ENCODE measurements at regions not wholly inside any gene's neighbourhood (a gene's known extent, or its start where the extent isn't known, plus 50 kb on each side); places are given as distances from the start of the nearest gene placed in this dataset.
"Not testable (repeated sequence)": the region's sequence is repeated elsewhere in the genome, so short reads cannot be mapped to it uniquely, and the experiment has no call there.

DNA sequence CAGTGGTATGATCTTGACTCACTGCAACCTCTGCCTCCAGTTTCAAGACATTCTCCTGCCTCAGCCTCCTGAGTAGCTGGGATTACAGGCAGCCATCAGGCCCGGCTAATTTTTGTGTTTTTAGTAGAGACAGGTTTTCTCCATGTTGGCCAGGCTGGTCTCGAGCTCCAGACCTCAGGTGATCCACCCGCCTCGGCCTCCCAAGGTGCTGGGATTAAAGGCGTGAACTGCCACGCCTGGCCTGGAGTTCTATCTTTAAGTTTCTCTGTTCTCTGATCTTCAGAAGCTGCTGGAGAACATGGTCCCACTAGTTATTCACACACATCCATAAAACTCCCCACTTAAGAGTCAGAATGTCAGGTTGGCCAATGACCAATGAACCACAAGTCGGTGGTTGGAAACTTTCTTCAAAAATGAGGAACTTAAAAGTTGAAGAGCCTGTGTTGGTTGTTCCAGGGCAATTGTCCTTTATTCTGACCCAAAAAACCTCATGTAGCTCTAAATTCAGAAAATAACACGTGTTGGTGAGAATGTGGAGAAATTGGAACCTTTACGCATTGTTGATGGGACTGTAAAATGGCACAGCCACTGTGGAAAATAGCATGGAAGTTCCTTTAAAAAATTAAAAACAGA is 55.9 kb upstream of the PIK3CB start:
- no peaks in the 10 kb centered on the region for H3K9me3 Mint-ChIP-seq
- no peaks in the 10 kb centered on the region for H3K36me3 Mint-ChIP-seq (ENCODE audit: insufficient read depth)
- no peak for ATAC-seq
- peaks cover 3% of the 10 kb centered on the region for H3K27me3 Mint-ChIP-seq (ENCODE audit: low read depth)
- H3K4me1 Mint-ChIP-seq (ENCODE audit: low read depth), result no peaks in the 10 kb centered on the region
- no peak overlapping the region for H3K4me3 Mint-ChIP-seq
- no peak for DNase-seq

DNA sequence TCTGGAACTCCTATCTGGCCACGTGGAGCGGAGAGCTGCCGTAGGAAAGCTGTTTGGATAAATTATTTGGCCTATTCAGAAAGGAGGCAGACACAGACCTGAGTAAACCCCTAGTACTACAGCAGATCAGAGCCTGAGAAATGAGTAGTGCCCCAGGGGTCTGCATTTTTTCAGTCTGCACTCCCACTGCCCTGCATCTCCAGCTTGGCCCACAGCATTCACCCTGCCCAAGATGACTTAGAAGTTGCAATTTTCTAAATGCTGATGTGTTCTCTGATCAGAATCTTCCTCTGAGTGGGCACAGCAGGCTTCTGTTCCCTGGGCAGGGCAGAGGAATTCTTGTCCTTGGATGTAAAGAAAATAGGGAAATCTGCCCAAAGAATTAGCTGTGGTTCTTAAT is 55.1 kb upstream of the PIK3CB start:
- Mint-ChIP-seq H3K9me3 (no peaks in the 10 kb centered on the region), H3K4me1 (ENCODE audit: low read depth) (no peaks in the 10 kb centered on the region), H3K4me3 (no peak overlapping the region), H3K36me3 (ENCODE audit: insufficient read depth) (no peaks in the 10 kb centered on the region), H3K27me3 (ENCODE audit: low read depth) (peaks cover 3% of the 10 kb centered on the region)
- no peak for ATAC-seq
- no peak for DNase-seq

DNA sequence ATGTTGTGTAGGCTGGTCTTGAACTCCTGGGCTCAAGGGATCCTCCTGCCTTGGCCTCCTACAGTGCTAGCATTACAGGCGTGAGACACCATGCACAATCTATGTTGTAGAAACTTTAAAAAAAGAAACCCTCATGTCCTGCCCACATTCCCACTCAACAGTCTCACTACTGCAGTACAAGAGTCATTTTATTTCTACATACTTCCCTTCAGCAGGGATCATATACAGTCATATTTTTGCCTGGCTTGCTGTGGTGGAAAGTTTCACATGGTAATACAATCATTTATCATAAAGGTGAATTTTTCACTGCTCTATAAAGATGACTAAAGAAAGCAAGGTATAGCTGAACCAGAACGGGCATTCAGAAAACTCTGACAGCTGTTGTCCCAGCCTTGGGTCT is 53.8 kb upstream of the PIK3CB start:
- Mint-ChIP-seq H3K9me3 (no peaks in the 10 kb centered on the region), H3K27me3 (ENCODE audit: low read depth) (peaks cover 3% of the 10 kb centered on the region), H3K4me1 (ENCODE audit: low read depth) (no peaks in the 10 kb centered on the region), H3K36me3 (ENCODE audit: insufficient read depth) (no peaks in the 10 kb centered on the region), H3K4me3 (no peak overlapping the region)
- no peak for DNase-seq
- ATAC-seq, result peak; percentile 25 to 27

DNA sequence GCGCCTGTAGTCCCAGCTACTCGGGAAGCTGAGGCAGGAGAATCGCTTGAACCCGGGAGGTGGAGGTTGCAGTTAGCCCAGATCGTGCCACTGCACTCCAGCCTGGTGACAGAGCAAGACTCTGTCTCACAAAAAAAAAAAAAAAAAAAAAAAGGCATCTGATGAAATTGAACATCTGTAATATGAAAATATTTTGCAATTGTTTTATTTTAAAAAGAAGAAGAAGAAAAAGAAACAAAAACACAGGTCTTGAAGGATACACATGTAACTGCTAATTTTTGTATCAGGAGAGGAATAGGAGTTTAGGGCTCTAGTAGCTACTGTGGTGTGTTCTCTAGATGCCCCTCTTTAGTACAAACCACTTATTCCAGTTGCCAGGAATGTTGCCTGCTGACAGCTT is 51.4 kb upstream of the PIK3CB start:
- not testable (repeated sequence) for H3K4me3 Mint-ChIP-seq; H3K4me1 Mint-ChIP-seq (ENCODE audit: low read depth); H3K36me3 Mint-ChIP-seq (ENCODE audit: insufficient read depth); DNase-seq; H3K9me3 Mint-ChIP-seq; ATAC-seq; H3K27me3 Mint-ChIP-seq (ENCODE audit: low read depth)
